Sciatic nerve (tissue), 2 donors: ENCODE measurements at regions not wholly inside any gene's neighbourhood (a gene's known extent, or its start where the extent isn't known, plus 50 kb on each side); places are given as distances from the start of the nearest gene placed in this dataset.
"Not testable (repeated sequence)": the region's sequence is repeated elsewhere in the genome, so short reads cannot be mapped to it uniquely, and the experiment has no call there.

Experiments used
- ATAC-seq: fragments of 200-7000 bp; cut with Tn5 transposase; one replicate; pipeline ENCODE4 v1.9.1; 2020; ENCODE audit warnings: mild to moderate bottlenecking, moderate library complexity
- DNase-seq: peaks from one replicate; pipeline ENCODE4 v3.0.0-alpha.2; 2020; ENCODE audit warnings: low spot score
- intact Hi-C: fragments of 100-400 bp; cut with DNase I; formaldehyde crosslinking; loops from one replicate; pipeline ENCODE4 v1.14.2; 2022
- donor health status: DM: no; HTN: no; CAD: no.
- donor health status: DM: no; HTN: no; CAD: no.

- DNase-seq (no peak), ATAC-seq (peak; percentile 75)
- intact Hi-C loops: no loop called here
These were observed 60.7 kb upstream of the ATP5PO start for GRCh38 chr21:33976082-33977016.

GRCh38 chr21:33975548-33976081 lies 60.0 kb upstream of the ATP5PO start:
- ATAC-seq (peak; percentile 34), DNase-seq (no peak)
- intact Hi-C loops: no loop called here

GRCh38 chr21:33974513-33975468 lies 59.2 kb upstream of the ATP5PO start:
- ATAC-seq: no peak
- DNase-seq: no peak
- intact Hi-C loops: no loop called here

GRCh38 chr21:33973268-33973667 lies 57.7 kb upstream of the ATP5PO start:
- ATAC-seq: no peak
- intact Hi-C loops: no loop called here

GRCh38 chr21:33972539-33972938 lies 56.9 kb upstream of the ATP5PO start:
- DNase-seq (no peak), ATAC-seq (no peak)
- intact Hi-C loops: no loop called here

More at GRCh38 chr21:33973268-33973667, 57.7 kb upstream of the ATP5PO start:
- DNase-seq: no peak

GRCh38 chr21:33971492-33972013 lies 55.9 kb upstream of the ATP5PO start:
- DNase-seq: no peak
- intact Hi-C loops: no loop called here
- ATAC-seq: no peak

- DNase-seq (no peak), ATAC-seq (no peak)
- intact Hi-C loops: no loop called here
These were observed 54.0 kb upstream of the ATP5PO start for GRCh38 chr21:33969581-33969980.

- intact Hi-C loops: no loop called here
- no peak for DNase-seq
- ATAC-seq: peak; percentile 61
These were observed 53.4 kb upstream of the ATP5PO start for GRCh38 chr21:33968995-33969348.

GRCh38 chr21:33968080-33968994 lies 52.7 kb upstream of the ATP5PO start:
- DNase-seq: no peak
- peak; percentile 75 for ATAC-seq
- intact Hi-C loops: no loop called here

- intact Hi-C loops: no loop called here
- ATAC-seq (no peak), DNase-seq (no peak)
These were observed 51.5 kb upstream of the ATP5PO start for GRCh38 chr21:33967086-33967571.

GRCh38 chr21:33966324-33966949 lies 50.8 kb upstream of the ATP5PO start:
- no peak for ATAC-seq
- intact Hi-C loops: no loop called here
- DNase-seq: no peak

GRCh38 chr21:33965662-33966061 lies 50.1 kb upstream of the ATP5PO start:
- intact Hi-C loops, ATAC-seq, DNase-seq: not testable (repeated sequence)
